ENCODE measurements at regions not wholly inside any gene's neighbourhood (a gene's known extent, or its start where the extent isn't known, plus 50 kb on each side); places are given as distances from the start of the nearest gene placed in this dataset.

GRCh38 chr1:91585982-91586381 is 85.3 kb downstream of the CDC7 start:
- TF ChIP-seq CTCF (IDR thresholded peaks at IDR 0.05) (no peak), POLR2A (IDR thresholded peaks at IDR 0.05) (no peak), POLR2AphosphoS5 (IDR thresholded peaks at IDR 0.05) (no peak)
